Suprapubic skin (tissue), 4 donors: ENCODE measurements at regions not wholly inside any gene's neighbourhood (a gene's known extent, or its start where the extent isn't known, plus 50 kb on each side); places are given as distances from the start of the nearest gene placed in this dataset.

Experiments
- CTCF ChIP-seq, 2 donors: fragments of 200-600 bp in 1 of 2; fragments of 450-650 bp in 1 of 2; sonication (generic) in 1 of 2; IDR thresholded peaks; one replicate each; pipeline ENCODE4 v1.5.1; 2016 to 2019; ENCODE audit warnings: antibody characterized with exemption in 2 of 2, mild to moderate bottlenecking in 1 of 2, moderate library complexity in 1 of 2
- POLR2A ChIP-seq, 2 donors: fragments of 450-650 bp; IDR thresholded peaks; one replicate each; pipeline ENCODE4 v1.6.1; 2017; ENCODE audit warnings: antibody characterized with exemption in 2 of 2, mild to moderate bottlenecking in 2 of 2, moderate library complexity in 2 of 2
- POLR2AphosphoS5 ChIP-seq, 3 donors: sonication (generic); formaldehyde crosslinking; IDR thresholded peaks; one replicate each; pipeline ENCODE4 v1.6.1; 2017; ENCODE audit warnings: antibody characterized with exemption in 3 of 3

- TF ChIP-seq CTCF (IDR thresholded peaks at IDR 0.05) (no peak), POLR2A (IDR thresholded peaks at IDR 0.05) (no peak), POLR2AphosphoS5 (IDR thresholded peaks at IDR 0.05) (no peak)
Observed at GRCh38 chr3:189576486-189576885, 54.7 kb upstream of the TP63 start.
